PC-3 (cell line): ENCODE measurements at regions not wholly inside any gene's neighbourhood (a gene's known extent, or its start where the extent isn't known, plus 50 kb on each side); places are given as distances from the start of the nearest gene placed in this dataset.

Source experiments
- EZH2 ChIP-seq: fragments of 300-600 bp; sonication (generic); IDR thresholded peaks from one replicate; pipeline ENCODE4 v1.6.1; 2017; ENCODE audit warnings: antibody characterized with exemption, mild to moderate bottlenecking, low read length; ENCODE audit not compliant: unreplicated experiment
- TF ChIP-seq, protein P1 (sequence below): fragments of 300-600 bp; sonication (generic); conservative IDR thresholded peaks from 2 replicates; pipeline ENCODE4 v1.5.1; 2017; ENCODE audit warnings: antibody characterized with exemption, low read depth, mild to moderate bottlenecking, low read length

- TF ChIP-seq, protein P1, sequence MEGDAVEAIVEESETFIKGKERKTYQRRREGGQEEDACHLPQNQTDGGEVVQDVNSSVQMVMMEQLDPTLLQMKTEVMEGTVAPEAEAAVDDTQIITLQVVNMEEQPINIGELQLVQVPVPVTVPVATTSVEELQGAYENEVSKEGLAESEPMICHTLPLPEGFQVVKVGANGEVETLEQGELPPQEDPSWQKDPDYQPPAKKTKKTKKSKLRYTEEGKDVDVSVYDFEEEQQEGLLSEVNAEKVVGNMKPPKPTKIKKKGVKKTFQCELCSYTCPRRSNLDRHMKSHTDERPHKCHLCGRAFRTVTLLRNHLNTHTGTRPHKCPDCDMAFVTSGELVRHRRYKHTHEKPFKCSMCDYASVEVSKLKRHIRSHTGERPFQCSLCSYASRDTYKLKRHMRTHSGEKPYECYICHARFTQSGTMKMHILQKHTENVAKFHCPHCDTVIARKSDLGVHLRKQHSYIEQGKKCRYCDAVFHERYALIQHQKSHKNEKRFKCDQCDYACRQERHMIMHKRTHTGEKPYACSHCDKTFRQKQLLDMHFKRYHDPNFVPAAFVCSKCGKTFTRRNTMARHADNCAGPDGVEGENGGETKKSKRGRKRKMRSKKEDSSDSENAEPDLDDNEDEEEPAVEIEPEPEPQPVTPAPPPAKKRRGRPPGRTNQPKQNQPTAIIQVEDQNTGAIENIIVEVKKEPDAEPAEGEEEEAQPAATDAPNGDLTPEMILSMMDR: no peak
- TF ChIP-seq EZH2: no peak
Measured at GRCh38 chr1:243970077-243970476, 81.0 kb upstream of the ZBTB18 start.
